ENCODE measurements at regions not wholly inside any gene's neighbourhood (a gene's known extent, or its start where the extent isn't known, plus 50 kb on each side); places are given as distances from the start of the nearest gene placed in this dataset.
"Not testable (repeated sequence)": the region's sequence is repeated elsewhere in the genome, so short reads cannot be mapped to it uniquely, and the experiment has no call there.

DNA sequence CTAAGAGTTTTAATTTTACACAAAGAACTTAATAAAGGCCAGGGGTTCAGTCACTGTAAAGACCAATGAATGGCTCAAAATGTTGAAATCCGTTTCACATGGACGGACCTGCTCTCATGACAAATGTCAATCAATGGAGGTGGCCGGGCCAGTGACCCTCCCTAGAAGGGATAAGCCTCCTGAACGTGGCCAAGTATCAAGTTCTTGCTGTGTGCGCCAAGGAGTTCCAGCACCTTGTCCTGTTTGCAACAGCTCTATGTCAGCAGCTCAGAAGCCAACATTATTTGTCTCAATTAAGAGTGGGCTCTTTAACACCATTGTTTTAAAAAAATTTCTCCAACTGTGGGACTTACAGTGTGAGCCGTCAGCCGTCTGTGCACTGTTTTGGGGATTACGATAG lies 4028.7 kb upstream of the TPTE start:
- TF ChIP-seq, protein P1, sequence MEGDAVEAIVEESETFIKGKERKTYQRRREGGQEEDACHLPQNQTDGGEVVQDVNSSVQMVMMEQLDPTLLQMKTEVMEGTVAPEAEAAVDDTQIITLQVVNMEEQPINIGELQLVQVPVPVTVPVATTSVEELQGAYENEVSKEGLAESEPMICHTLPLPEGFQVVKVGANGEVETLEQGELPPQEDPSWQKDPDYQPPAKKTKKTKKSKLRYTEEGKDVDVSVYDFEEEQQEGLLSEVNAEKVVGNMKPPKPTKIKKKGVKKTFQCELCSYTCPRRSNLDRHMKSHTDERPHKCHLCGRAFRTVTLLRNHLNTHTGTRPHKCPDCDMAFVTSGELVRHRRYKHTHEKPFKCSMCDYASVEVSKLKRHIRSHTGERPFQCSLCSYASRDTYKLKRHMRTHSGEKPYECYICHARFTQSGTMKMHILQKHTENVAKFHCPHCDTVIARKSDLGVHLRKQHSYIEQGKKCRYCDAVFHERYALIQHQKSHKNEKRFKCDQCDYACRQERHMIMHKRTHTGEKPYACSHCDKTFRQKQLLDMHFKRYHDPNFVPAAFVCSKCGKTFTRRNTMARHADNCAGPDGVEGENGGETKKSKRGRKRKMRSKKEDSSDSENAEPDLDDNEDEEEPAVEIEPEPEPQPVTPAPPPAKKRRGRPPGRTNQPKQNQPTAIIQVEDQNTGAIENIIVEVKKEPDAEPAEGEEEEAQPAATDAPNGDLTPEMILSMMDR (IDR thresholded peaks at IDR 0.05): not testable (repeated sequence)
- not testable (repeated sequence) for TF ChIP-seq POLR2AphosphoS5, POLR2A (IDR thresholded peaks at IDR 0.05)
